Spinal cord (tissue), 9 donors: ENCODE measurements at regions not wholly inside any gene's neighbourhood (a gene's known extent, or its start where the extent isn't known, plus 50 kb on each side); places are given as distances from the start of the nearest gene placed in this dataset.
"Not testable (repeated sequence)": the region's sequence is repeated elsewhere in the genome, so short reads cannot be mapped to it uniquely, and the experiment has no call there.

Source experiments
- DNase-seq, 6 donors: peaks; one replicate each; pipeline versions ENCODE4 v3.0.0 to v3.0.0-alpha.2; 2013 to 2015; ENCODE audit warnings: low spot score in 6 of 6, low read depth in 4 of 6
- H3K27ac ChIP-seq: one replicate; pipeline ENCODE4 v1.5.1; 2013; ENCODE audit warnings: low read depth, low read length, control low read depth
- H3K27me3 ChIP-seq: one replicate; pipeline ENCODE4 v1.6.1; 2013; ENCODE audit warnings: low read length; ENCODE audit not compliant: control insufficient read depth, insufficient read depth
- H3K36me3 ChIP-seq: one replicate; pipeline ENCODE4 v1.6.1; 2013; ENCODE audit warnings: low read length; ENCODE audit not compliant: control insufficient read depth, insufficient read depth
- H3K4me1 ChIP-seq: one replicate; pipeline ENCODE4 v1.6.1; 2013; ENCODE audit warnings: low read length; ENCODE audit not compliant: control insufficient read depth, insufficient read depth
- H3K4me3 ChIP-seq: one replicate; pipeline ENCODE4 v1.5.1; 2013; ENCODE audit warnings: low read depth, low read length, control low read depth
- H3K9me3 ChIP-seq: one replicate; pipeline ENCODE4 v1.6.1; 2013; ENCODE audit warnings: low read length; ENCODE audit not compliant: control insufficient read depth, insufficient read depth
- WGBS: methylation state at CpG from one replicate; pipeline ENCODE4 v1.1.5; 2013; ENCODE audit warnings: missing lambda C conversion rate; ENCODE audit not compliant: insufficient coverage; 5-methylcytosine and 5-hydroxymethylcytosine counted together
- donor health status: healthy.

GRCh38 chr2:111355022-111355817 is 234.5 kb downstream of the BCL2L11 start:
- H3K9me3 ChIP-seq, H3K27ac ChIP-seq, H3K4me3 ChIP-seq, H3K27me3 ChIP-seq, H3K4me1 ChIP-seq, H3K36me3 ChIP-seq: not testable (repeated sequence)
- DNase-seq, result peak in 2 of 6 donors; percentile 17 to 57
- 64% methylated on average over 2 of the region's 13 CpGs for WGBS

DNA sequence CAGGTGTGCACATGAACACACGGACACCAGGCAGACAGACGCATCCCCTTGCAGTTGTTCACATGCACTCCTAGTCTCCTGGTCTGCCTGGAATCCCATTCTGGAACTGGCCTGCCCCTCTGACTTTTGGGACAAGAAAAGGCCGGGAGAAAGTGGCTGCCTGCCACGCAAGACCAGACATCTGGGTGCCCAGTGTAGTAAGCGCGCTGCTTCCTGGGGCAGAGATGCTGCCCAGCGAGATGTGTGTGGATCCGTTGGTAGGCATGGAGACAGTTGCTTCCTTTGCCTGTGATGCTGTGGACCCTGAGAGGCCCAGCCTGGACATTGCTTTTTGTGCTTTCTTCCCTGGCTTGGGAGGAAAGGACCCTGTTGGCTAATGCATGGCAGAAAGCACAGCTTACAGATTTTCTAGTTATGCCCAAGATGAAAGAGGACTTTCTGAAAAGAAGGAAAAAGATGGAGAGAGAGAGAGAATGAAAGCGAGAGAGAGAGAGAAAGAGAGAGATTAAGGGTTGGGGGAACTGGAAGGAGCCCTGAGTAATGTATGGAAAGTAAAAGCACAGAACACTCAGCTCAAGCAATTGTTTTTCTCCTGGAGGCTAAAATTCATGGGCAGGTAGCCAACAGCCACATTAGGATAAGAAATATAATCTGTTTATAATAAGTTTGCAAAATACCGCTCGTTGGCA is 235.3 kb downstream of the BCL2L11 start:
- 53% methylated on average over 2 of the region's 11 CpGs for WGBS
- not testable (repeated sequence) for H3K4me1 ChIP-seq, DNase-seq, H3K27ac ChIP-seq, H3K36me3 ChIP-seq, H3K9me3 ChIP-seq, H3K27me3 ChIP-seq, H3K4me3 ChIP-seq

- not testable (repeated sequence) for H3K27ac ChIP-seq, H3K36me3 ChIP-seq, H3K9me3 ChIP-seq, DNase-seq, H3K4me3 ChIP-seq, H3K4me1 ChIP-seq, H3K27me3 ChIP-seq
- WGBS, result 40% methylated on average over 1 of the region's 6 CpGs
These were observed 235.9 kb downstream of the BCL2L11 start for GRCh38 chr2:111356512-111357031.

- not testable (repeated sequence) for H3K9me3 ChIP-seq, H3K4me3 ChIP-seq, H3K36me3 ChIP-seq, H3K27ac ChIP-seq, H3K27me3 ChIP-seq, H3K4me1 ChIP-seq
- DNase-seq, result peak in 2 of 6 donors; percentile 35 to 64
- under 1% methylated on average over 23 of the region's 37 CpGs for WGBS
These were observed 245.4 kb downstream of the BCL2L11 start for GRCh38 chr2:111365986-111366640.

DNA sequence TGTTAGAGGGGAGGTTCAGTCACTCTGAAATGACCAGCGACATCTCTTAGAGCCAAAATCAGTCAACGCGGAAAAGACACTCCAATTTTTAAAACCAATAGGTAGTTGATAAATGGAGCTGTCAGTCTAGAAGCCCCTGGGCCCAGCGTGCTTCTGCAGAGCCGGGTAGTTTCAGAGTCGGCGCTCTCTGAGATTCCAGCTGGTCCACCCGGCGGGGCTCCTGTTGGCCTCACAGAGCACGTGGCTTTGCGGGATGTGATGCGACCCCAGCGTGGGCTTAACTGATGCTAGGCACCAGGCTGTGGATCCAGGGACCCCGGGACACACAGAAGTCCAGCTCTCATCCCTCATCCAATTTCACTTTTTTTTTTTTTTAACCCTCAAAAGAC is 245.9 kb downstream of the BCL2L11 start:
- H3K27ac ChIP-seq, H3K4me1 ChIP-seq, H3K4me3 ChIP-seq, H3K9me3 ChIP-seq, H3K27me3 ChIP-seq, H3K36me3 ChIP-seq: not testable (repeated sequence)
- WGBS, result no CpG with 5 or more reads among the region's 14 CpGs
- DNase-seq, result peak in 1 of 6 donors; percentile 15

DNA sequence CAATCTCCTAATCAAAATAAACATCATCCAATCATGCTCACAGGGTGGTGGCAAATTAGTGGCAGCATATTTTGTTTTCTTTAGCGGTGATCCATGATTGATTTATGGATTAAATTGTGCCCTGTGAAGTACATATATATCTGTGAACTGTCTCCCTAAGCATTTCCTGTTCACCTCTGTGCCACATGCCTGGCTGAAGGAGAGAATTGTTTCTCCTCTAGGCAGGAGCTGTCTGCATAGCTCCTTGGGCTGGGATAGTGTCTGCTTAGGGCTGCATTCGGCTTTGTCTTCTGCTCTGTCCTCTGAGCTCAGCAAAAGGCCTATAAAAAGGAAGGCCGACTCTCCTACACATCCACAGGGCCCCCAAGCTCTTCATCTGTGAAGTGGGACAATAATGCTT is 246.4 kb downstream of the BCL2L11 start:
- not testable (repeated sequence) for DNase-seq, H3K4me1 ChIP-seq, H3K27ac ChIP-seq, H3K27me3 ChIP-seq, H3K4me3 ChIP-seq, H3K36me3 ChIP-seq, H3K9me3 ChIP-seq
- WGBS, result no CpG with 5 or more reads among the region's 3 CpGs

- no CpG with 5 or more reads among the region's 1 CpG for WGBS
- not testable (repeated sequence) for H3K9me3 ChIP-seq, DNase-seq, H3K36me3 ChIP-seq, H3K27ac ChIP-seq, H3K27me3 ChIP-seq, H3K4me3 ChIP-seq, H3K4me1 ChIP-seq
These were observed 247.2 kb downstream of the BCL2L11 start for GRCh38 chr2:111367871-111368270.

DNA sequence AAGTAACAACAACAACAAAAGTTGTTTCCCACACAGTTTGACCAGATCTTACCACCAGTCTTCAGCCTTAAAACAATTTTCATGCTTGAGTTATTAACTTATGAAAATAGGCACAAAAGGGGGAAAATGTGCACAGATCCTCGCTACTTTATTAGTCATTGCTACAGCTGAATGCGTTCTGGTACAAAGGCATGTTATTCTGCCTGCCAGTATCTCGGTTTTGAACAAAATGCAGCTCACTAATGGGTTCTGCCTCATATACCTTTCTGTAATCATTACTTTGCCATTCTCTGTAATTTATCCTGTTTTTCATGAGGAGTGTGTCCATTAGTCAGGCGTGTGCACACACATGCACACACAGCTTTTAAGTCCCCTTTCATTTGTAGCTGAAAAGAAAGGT is 247.6 kb downstream of the BCL2L11 start:
- WGBS, result no CpG with 5 or more reads among the region's 4 CpGs
- not testable (repeated sequence) for H3K36me3 ChIP-seq, H3K27ac ChIP-seq, DNase-seq, H3K4me1 ChIP-seq, H3K4me3 ChIP-seq, H3K27me3 ChIP-seq, H3K9me3 ChIP-seq

DNA sequence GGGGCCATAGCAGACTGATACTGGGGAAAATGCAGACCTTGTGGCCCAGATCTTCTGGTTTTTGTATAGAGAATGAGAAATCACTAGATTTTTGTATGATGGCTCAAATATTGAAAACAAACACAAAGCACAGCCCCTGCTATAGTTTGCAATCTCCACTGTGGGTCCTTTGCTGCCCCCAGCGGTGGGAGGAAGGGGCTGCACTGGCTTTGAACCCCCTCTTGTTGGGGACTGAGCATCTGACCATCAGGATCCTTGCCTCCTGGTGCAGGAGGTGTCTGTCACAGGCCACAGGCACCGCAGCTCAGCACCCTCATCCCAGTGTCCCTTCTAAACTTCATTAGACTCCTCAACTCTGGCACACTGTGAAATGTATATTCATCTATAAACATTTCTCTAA is 252.3 kb downstream of the BCL2L11 start:
- not testable (repeated sequence) for H3K4me1 ChIP-seq, H3K9me3 ChIP-seq, H3K27me3 ChIP-seq, H3K36me3 ChIP-seq, H3K27ac ChIP-seq, DNase-seq, H3K4me3 ChIP-seq
- no CpG with 5 or more reads among the region's 2 CpGs for WGBS
